ENCODE measurements at regions not wholly inside any gene's neighbourhood (a gene's known extent, or its start where the extent isn't known, plus 50 kb on each side); places are given as distances from the start of the nearest gene placed in this dataset.

- TF ChIP-seq CTCF (IDR thresholded peaks at IDR 0.05) (no peak), ZFX (IDR thresholded peaks at IDR 0.05; ENCODE audit: borderline replicate concordance) (no peak)
Measured at GRCh38 chr1:164226977-164227376, 332.0 kb upstream of the PBX1 start.

Measured in 22Rv1 (cell line).